Neural cell (in vitro differentiated cells): ENCODE measurements at regions not wholly inside any gene's neighbourhood (a gene's known extent, or its start where the extent isn't known, plus 50 kb on each side); places are given as distances from the start of the nearest gene placed in this dataset.

ENCODE experiments used
- RAD21 ChIP-seq: fragments of 450-650 bp; conservative IDR thresholded peaks from 2 replicates; pipeline ENCODE4 v1.6.1; 2014; ENCODE audit warnings: antibody characterized with exemption, mild to moderate bottlenecking, moderate library complexity
- TF ChIP-seq, protein P1 (sequence below): fragments of 450-650 bp; IDR thresholded peaks from 2 replicates; pipeline ENCODE4 v1.5.1; 2014; ENCODE audit warnings: antibody characterized with exemption, mild to moderate bottlenecking, moderate library complexity; ENCODE audit not compliant: poor library complexity, severe bottlenecking
- TF ChIP-seq, protein P2 (sequence below): IDR thresholded peaks from 2 replicates; pipeline ENCODE4 v1.6.1; 2012; ENCODE audit warnings: borderline replicate concordance

DNA sequence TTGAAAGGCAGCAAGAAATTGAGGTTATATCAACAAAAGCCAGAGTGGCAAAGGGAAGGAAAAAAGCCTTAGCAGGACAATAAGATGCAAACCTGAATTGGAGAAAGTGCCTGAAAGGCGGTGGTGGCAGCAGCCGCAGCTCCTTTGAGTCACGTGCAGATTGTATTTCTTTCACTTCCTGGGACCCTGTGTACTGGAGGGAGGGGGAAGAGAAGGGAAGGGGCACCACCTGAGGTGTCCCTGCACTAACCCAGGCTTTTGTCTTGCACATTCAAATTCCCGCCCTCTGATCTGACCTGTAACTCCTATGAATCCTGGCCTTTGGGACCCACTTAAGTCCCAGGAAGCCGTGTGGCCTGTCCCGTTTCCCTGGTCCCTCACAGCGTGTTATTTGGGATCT is 326.1 kb upstream of the SKOR2 start:
- TF ChIP-seq, protein P1, sequence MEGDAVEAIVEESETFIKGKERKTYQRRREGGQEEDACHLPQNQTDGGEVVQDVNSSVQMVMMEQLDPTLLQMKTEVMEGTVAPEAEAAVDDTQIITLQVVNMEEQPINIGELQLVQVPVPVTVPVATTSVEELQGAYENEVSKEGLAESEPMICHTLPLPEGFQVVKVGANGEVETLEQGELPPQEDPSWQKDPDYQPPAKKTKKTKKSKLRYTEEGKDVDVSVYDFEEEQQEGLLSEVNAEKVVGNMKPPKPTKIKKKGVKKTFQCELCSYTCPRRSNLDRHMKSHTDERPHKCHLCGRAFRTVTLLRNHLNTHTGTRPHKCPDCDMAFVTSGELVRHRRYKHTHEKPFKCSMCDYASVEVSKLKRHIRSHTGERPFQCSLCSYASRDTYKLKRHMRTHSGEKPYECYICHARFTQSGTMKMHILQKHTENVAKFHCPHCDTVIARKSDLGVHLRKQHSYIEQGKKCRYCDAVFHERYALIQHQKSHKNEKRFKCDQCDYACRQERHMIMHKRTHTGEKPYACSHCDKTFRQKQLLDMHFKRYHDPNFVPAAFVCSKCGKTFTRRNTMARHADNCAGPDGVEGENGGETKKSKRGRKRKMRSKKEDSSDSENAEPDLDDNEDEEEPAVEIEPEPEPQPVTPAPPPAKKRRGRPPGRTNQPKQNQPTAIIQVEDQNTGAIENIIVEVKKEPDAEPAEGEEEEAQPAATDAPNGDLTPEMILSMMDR, result no peak
- no peak for TF ChIP-seq RAD21
- TF ChIP-seq, protein P2, sequence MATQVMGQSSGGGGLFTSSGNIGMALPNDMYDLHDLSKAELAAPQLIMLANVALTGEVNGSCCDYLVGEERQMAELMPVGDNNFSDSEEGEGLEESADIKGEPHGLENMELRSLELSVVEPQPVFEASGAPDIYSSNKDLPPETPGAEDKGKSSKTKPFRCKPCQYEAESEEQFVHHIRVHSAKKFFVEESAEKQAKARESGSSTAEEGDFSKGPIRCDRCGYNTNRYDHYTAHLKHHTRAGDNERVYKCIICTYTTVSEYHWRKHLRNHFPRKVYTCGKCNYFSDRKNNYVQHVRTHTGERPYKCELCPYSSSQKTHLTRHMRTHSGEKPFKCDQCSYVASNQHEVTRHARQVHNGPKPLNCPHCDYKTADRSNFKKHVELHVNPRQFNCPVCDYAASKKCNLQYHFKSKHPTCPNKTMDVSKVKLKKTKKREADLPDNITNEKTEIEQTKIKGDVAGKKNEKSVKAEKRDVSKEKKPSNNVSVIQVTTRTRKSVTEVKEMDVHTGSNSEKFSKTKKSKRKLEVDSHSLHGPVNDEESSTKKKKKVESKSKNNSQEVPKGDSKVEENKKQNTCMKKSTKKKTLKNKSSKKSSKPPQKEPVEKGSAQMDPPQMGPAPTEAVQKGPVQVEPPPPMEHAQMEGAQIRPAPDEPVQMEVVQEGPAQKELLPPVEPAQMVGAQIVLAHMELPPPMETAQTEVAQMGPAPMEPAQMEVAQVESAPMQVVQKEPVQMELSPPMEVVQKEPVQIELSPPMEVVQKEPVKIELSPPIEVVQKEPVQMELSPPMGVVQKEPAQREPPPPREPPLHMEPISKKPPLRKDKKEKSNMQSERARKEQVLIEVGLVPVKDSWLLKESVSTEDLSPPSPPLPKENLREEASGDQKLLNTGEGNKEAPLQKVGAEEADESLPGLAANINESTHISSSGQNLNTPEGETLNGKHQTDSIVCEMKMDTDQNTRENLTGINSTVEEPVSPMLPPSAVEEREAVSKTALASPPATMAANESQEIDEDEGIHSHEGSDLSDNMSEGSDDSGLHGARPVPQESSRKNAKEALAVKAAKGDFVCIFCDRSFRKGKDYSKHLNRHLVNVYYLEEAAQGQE, result no peak
